HCT116 (cell line): ENCODE measurements at regions not wholly inside any gene's neighbourhood (a gene's known extent, or its start where the extent isn't known, plus 50 kb on each side); places are given as distances from the start of the nearest gene placed in this dataset.

Experiments
- ATAC-seq: fragments of 200-7000 bp; cut with Tn5 transposase; 2 replicates; pipeline ENCODE4 v1.9.1; 2020; ENCODE audit warnings: mild to moderate bottlenecking, moderate library complexity
- BruUV-seq: library from RNA; stranded (reverse); fragments of 400-500 nt; replicated peaks from 2 replicates; lab custom pipeline; 2021; lab: Mats Ljungman, UMichigan
- CTCF ChIA-PET: fragments of 300-600 bp; sonication (Branson Sonifier 250); formaldehyde crosslinking; loops from one replicate; lab custom pipeline; 2021; ENCODE audit warnings: antibody characterized with exemption; lab: Charles Lee
- POLR2A ChIA-PET: fragments of 300-600, 350-600 bp; sonication (Branson Sonifier 250); formaldehyde crosslinking; loops from one replicate; lab custom pipeline; 2021; ENCODE audit warnings: antibody characterized with exemption; lab: Charles Lee
- RAD21 ChIA-PET, 2 experiments: fragments of 300-600 bp; sonication (Branson Sonifier 250); formaldehyde crosslinking; loops; one replicate each; lab custom pipeline; 2023; ENCODE audit warnings: low total read pairs in 2 of 2; ENCODE audit not compliant: uncharacterized antibody in 2 of 2, unreplicated experiment in 2 of 2, low non-redundant PET in 1 of 2; lab: Charles Lee
- DNase-seq: peaks from one replicate; pipeline ENCODE4 v3.0.0-alpha.2; 2010; ENCODE audit warnings: low read depth, low spot score
- H2AFZ ChIP-seq: fragments of 200-600 bp; shearing (Covaris generic), sonication (generic); 2 replicates; pipeline ENCODE4 v1.6.1; 2017; ENCODE audit warnings: low read depth, mixed run types, mixed read lengths, antibody characterized with exemption, low read length; ENCODE audit not compliant: poor library complexity, severe bottlenecking
- H3K27ac ChIP-seq: 2 replicates; pipeline ENCODE4 v1.5.1; 2012; ENCODE audit warnings: low read depth, low read length
- H3K27me3 ChIP-seq: fragments of 200-600 bp; sonication (generic); 2 replicates; pipeline ENCODE4 v1.6.1; 2016; ENCODE audit warnings: mixed run types, low read length, mixed read lengths; ENCODE audit not compliant: insufficient read depth
- H3K36me3 ChIP-seq, 2 experiments: fragments of 200-500 bp in 1 of 2; fragments of 200-600 bp in 1 of 2; sonication (Bioruptor generic) in 1 of 2; sonication (generic) in 1 of 2; 2 replicates each; pipeline versions ENCODE4 v1.5.1 to v1.6.1; 2014 to 2016; ENCODE audit warnings: low read length in 2 of 2, inconsistent platforms in 1 of 2, mixed read lengths in 1 of 2, mixed run types in 1 of 2; ENCODE audit not compliant: insufficient read depth in 2 of 2, control insufficient read depth in 1 of 2
- H3K4me1 ChIP-seq, 2 experiments: fragments of 200-600 bp in 1 of 2; sonication (generic) in 1 of 2; 2 replicates each; pipeline versions ENCODE4 v1.5.1 to v1.6.1; 2012 to 2017; ENCODE audit warnings: low read length in 2 of 2, inconsistent platforms in 1 of 2, mild to moderate bottlenecking in 1 of 2, mixed read lengths in 1 of 2, mixed run types in 1 of 2, moderate library complexity in 1 of 2; ENCODE audit not compliant: insufficient read depth in 2 of 2, control insufficient read depth in 1 of 2
- H3K4me2 ChIP-seq: fragments of 200-600 bp; sonication (generic); 2 replicates; pipeline ENCODE4 v1.6.1; 2017; ENCODE audit warnings: mixed run types, low read length, mixed read lengths
- H3K4me3 ChIP-seq, 2 experiments: fragments of 200-600 bp in 1 of 2; sonication (generic) in 1 of 2; replicated peaks in 1 of 2; 2 replicates each; pipeline ENCODE4 v1.5.1; 2011 to 2016; ENCODE audit warnings: low read length in 2 of 2, control low read depth in 1 of 2, low read depth in 1 of 2, mild to moderate bottlenecking in 1 of 2, mixed read lengths in 1 of 2, mixed run types in 1 of 2
- H3K79me2 ChIP-seq: fragments of 200-600 bp; sonication (generic); 2 replicates; pipeline ENCODE4 v1.6.1; 2017; ENCODE audit warnings: mild to moderate bottlenecking, mixed run types, low read length, moderate library complexity, mixed read lengths; ENCODE audit not compliant: insufficient read depth
- H3K9ac ChIP-seq: fragments of 200-600 bp; sonication (generic); 2 replicates; pipeline ENCODE4 v1.6.1; 2016; ENCODE audit warnings: low read length, mixed read lengths
- H3K9me2 ChIP-seq: fragments of 200-600 bp; sonication (generic), shearing (Covaris generic); 2 replicates; pipeline ENCODE4 v1.6.1; 2017; ENCODE audit warnings: mixed run types, mild to moderate bottlenecking, moderate library complexity; ENCODE audit not compliant: insufficient read depth
- H3K9me3 ChIP-seq, 2 experiments: fragments of 200-500 bp in 1 of 2; fragments of 200-600 bp in 1 of 2; sonication (Bioruptor generic) in 1 of 2; sonication (generic) in 1 of 2; 2 replicates each; pipeline ENCODE4 v1.6.1; 2014 to 2017; ENCODE audit warnings: low read length in 2 of 2, mixed read lengths in 2 of 2, inconsistent platforms in 1 of 2, low read depth in 1 of 2, mild to moderate bottlenecking in 1 of 2, mixed run types in 1 of 2, moderate library complexity in 1 of 2; ENCODE audit not compliant: control insufficient read depth in 1 of 2, insufficient read depth in 1 of 2
- H4K20me1 ChIP-seq: fragments of 200-600 bp; sonication (generic), shearing (Covaris generic); 2 replicates; pipeline ENCODE4 v1.6.1; 2017; ENCODE audit warnings: mixed run types, mild to moderate bottlenecking, moderate library complexity; ENCODE audit not compliant: insufficient read depth
- CTCF ChIP-seq, 3 experiments: fragments of 200-600 bp in 1 of 3; sonication (generic) in 1 of 3; IDR thresholded peaks in 2 of 3; conservative IDR thresholded peaks in 1 of 3; 2 replicates each; pipeline ENCODE4 v1.5.1; 2012 to 2017; ENCODE audit warnings: low read depth in 2 of 3, low read length in 2 of 3, antibody characterized with exemption in 1 of 3, borderline replicate concordance in 1 of 3, control low read depth in 1 of 3, mild to moderate bottlenecking in 1 of 3, mixed read lengths in 1 of 3, mixed run types in 1 of 3, moderate library complexity in 1 of 3; ENCODE audit not compliant: insufficient read depth in 1 of 3
- EGR1 ChIP-seq: IDR thresholded peaks from 2 replicates; pipeline ENCODE4 v1.6.1; 2012; ENCODE audit warnings: low read depth
- EZH2 ChIP-seq: fragments of 200-600 bp; sonication (generic); IDR thresholded peaks from 2 replicates; pipeline ENCODE4 v1.6.1; 2017; ENCODE audit warnings: antibody characterized with exemption, mixed run types
- EZH2phosphoT487 ChIP-seq: fragments of 200-600 bp; IDR thresholded peaks from 2 replicates; pipeline ENCODE4 v1.6.1; 2018; ENCODE audit warnings: antibody characterized with exemption, borderline replicate concordance
- MAX ChIP-seq: IDR thresholded peaks from 2 replicates; pipeline ENCODE4 v1.6.1; 2012
- POLR2AphosphoS5 ChIP-seq: IDR thresholded peaks from 2 replicates; pipeline ENCODE4 v1.6.1; 2011; ENCODE audit warnings: mild to moderate bottlenecking, low read depth, low read length, moderate library complexity
- TCF7L2 ChIP-seq: IDR thresholded peaks from 2 replicates; pipeline ENCODE4 v1.7.0; 2011; ENCODE audit warnings: borderline replicate concordance, inconsistent platforms; ENCODE audit not compliant: insufficient read depth, insufficient read length; ENCODE audit errors: extremely low read depth
- YY1 ChIP-seq: IDR thresholded peaks from 2 replicates; pipeline ENCODE4 v1.6.1; 2011; ENCODE audit warnings: low read length, low read depth, moderate library complexity, mild to moderate bottlenecking; ENCODE audit not compliant: insufficient replicate concordance; ENCODE audit errors: extremely low read depth
- ZFX ChIP-seq: fragments of 450-650 bp; IDR thresholded peaks from 2 replicates; pipeline ENCODE4 v1.6.1; 2017
- intact Hi-C: fragments of 100-400 bp; cut with micrococcal nuclease; formaldehyde crosslinking; loops from 2 replicates; pipeline ENCODE4 v1.10.0; 2022

- DNase-seq (no peak), ATAC-seq (no peak)
- Histone ChIP-seq H2AFZ (no peak overlapping the region), H3K9me3 (no peaks in the 10 kb centered on the region), H3K79me2 (no peaks in the 10 kb centered on the region), H3K9me2 (no peaks in the 10 kb centered on the region), H3K4me3 (no peak overlapping the region), H3K4me1 (no peaks in the 10 kb centered on the region), H3K27me3 (no peaks in the 10 kb centered on the region)
- no TSS peak for BruUV-seq
- TF ChIP-seq YY1, result no peak
- no peak for TF ChIP-seq EZH2phosphoT487
- TF ChIP-seq MAX, result no peak
- TF ChIP-seq ZFX, result no peak
- TF ChIP-seq CTCF (IDR thresholded peaks at IDR 0.05 in 2 of 3, conservative IDR thresholded peaks at IDR 0.05 in 1 of 3; ENCODE audit: borderline replicate concordance in 1 of 3, insufficient read depth in 1 of 3, low read depth in 2 of 3, low read length in 2 of 3), result no peak
- TF ChIP-seq POLR2AphosphoS5, result no peak
- no peak for TF ChIP-seq EZH2
- TF ChIP-seq TCF7L2, result no peak
- TF ChIP-seq EGR1, result no peak
- TF ChIP-seq, all 23 proteins: peak for 0
- ChIA-PET RAD21 (no interaction called here), POLR2A (no interaction called here), CTCF (no interaction called here)
- Histone ChIP-seq H3K4me2 (no peak overlapping the region), H3K36me3 (no peaks in the 10 kb centered on the region), H3K27ac (no peak overlapping the region), H4K20me1 (no peaks in the 10 kb centered on the region), H3K9ac (no peak overlapping the region)
- intact Hi-C loops, result no loop called here
Measured at GRCh38 chr2:238692562-238692961, 155.3 kb upstream of the TWIST2 start.
